ENCODE measurements at regions not wholly inside any gene's neighbourhood (a gene's known extent, or its start where the extent isn't known, plus 50 kb on each side); places are given as distances from the start of the nearest gene placed in this dataset.

DNA sequence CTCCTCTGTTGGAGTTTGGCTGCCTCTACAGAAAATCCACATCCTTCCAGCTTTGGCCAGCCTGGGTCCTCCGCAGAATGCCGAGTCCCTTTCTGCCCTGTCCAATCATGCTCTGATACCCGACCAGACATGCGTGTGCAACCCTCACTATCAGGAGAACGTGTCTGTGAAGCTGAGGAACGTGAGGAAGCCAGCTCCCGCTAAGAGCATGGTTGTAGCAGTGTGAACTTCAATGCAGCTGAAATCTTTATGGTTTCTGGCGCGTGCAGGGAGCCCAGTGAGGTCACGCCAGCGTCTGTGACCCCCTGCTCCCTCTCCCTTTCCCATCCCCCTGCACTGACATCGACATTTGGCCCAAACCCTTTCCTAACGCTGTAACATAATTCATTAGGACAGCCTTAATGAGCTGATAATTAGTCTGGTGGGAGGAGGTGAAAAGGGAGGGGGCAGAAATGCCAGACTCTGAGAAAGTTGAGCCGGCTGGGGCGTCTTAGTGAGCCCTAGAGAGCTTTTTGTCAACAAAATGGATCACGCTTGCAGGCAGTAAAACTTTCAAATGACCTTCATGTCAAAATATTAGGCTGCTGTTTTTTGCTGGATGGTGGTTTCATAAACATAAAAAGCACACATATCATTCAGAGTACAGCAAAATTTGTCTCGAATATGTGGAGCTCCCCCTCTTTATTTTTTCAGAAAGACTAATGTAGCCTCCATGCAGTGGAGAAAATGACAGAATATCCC, 423.3 kb downstream of the QKI start:
- H3K9me3 ChIP-seq (ENCODE audit: control insufficient read depth in 1 of 2, insufficient read depth in 1 of 2, low read length in 2 of 2), result peaks cover 11 to 24% of the 10 kb centered on the region in 2 experiments
- ChIA-PET POLR2A (no interaction called here), CTCF (no interaction called here)
- no peaks in the 10 kb centered on the region for H3K4me1 ChIP-seq (ENCODE audit: insufficient read depth, low read length)
- Mint-ChIP-seq H3K36me3 (ENCODE audit: low read depth) (no peaks in the 10 kb centered on the region), H3K27me3 (peaks cover 16% of the 10 kb centered on the region), H3K27ac (no peak overlapping the region), H3K4me3 (no peak overlapping the region), H3K4me1 (ENCODE audit: low read depth) (no peaks in the 10 kb centered on the region), H3K9me3 (peaks cover 17% of the 10 kb centered on the region)
- intact Hi-C loops (cut with DNase I, micrococcal nuclease), result no loop called here
- no peak for TF ChIP-seq CTCF (IDR thresholded peaks at IDR 0.05)
- H3K27ac ChIP-seq (ENCODE audit: low read depth in 1 of 2, low read length in 2 of 2), result no peak overlapping the region
- H3K36me3 ChIP-seq (ENCODE audit: insufficient read depth, low read length), result no peaks in the 10 kb centered on the region
- ATAC-seq (ENCODE audit: poor library complexity) (no peak), DNase-seq (no peak)
- no peak overlapping the region for H3K4me3 ChIP-seq (ENCODE audit: low read length)
- no peaks in the 10 kb centered on the region for H3K27me3 ChIP-seq (ENCODE audit: control insufficient read depth in 1 of 2, insufficient read depth in 2 of 2, low read length in 2 of 2)

- Histone ChIP-seq H3K27ac (ENCODE audit: low read depth in 1 of 2, low read length in 2 of 2) (no peak overlapping the region), H3K9me3 (ENCODE audit: control insufficient read depth in 1 of 2, insufficient read depth in 1 of 2, low read length in 2 of 2) (peaks cover 8 to 22% of the 10 kb centered on the region in 2 experiments), H3K4me1 (ENCODE audit: insufficient read depth, low read length) (no peaks in the 10 kb centered on the region), H3K36me3 (ENCODE audit: insufficient read depth, low read length) (no peaks in the 10 kb centered on the region), H3K27me3 (ENCODE audit: control insufficient read depth in 1 of 2, insufficient read depth in 2 of 2, low read length in 2 of 2) (no peaks in the 10 kb centered on the region), H3K4me3 (ENCODE audit: low read length) (no peak overlapping the region)
- no peak overlapping the region for H3K27ac Mint-ChIP-seq
- H3K4me3 Mint-ChIP-seq, result no peak overlapping the region
- H3K4me1 Mint-ChIP-seq (ENCODE audit: low read depth), result no peaks in the 10 kb centered on the region
- ATAC-seq (ENCODE audit: poor library complexity) (no peak), DNase-seq (no peak)
- intact Hi-C loops (cut with DNase I, micrococcal nuclease), result no loop called here
- CTCF ChIA-PET, result no interaction called here
- peaks cover 16% of the 10 kb centered on the region for H3K27me3 Mint-ChIP-seq
- POLR2A ChIA-PET, result no interaction called here
- TF ChIP-seq CTCF (IDR thresholded peaks at IDR 0.05), result no peak
- no peaks in the 10 kb centered on the region for H3K36me3 Mint-ChIP-seq (ENCODE audit: low read depth)
- peaks cover 14% of the 10 kb centered on the region for H3K9me3 Mint-ChIP-seq
These were observed 422.6 kb downstream of the QKI start for GRCh38 chr6:163836876-163837690.

DNA sequence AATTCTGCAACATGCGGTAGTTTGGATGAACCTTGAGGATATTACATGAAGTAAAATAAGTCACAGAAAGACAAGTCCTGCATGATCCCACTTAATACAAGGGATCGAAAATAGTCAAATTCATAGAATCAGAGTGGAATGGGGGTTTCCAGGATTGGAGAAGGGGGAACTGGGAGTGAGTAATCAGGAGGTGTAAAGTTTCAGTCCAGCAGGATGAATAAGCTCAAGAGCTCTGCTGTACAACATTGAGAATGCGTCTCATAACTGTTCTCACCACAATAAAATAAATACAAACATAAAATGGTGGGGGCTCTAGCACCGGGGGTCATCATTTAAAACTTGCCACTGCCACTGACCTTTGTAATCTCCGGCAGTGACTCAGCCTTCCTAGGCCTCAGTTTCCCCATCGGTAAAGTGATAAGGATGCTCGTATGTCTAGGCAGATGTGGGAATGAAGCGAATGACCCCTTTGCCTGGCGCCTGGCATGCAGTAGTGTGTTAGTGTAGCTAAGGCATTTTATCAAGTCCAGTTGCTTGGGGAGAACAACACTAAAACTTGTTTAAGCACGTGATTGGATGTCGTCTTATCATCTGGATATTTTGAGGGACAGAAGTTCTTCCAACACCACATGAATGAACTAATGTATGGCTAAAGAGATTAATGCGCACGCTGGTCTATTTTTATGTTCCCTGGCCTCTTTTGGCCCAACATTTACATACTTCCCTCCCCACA, 421.1 kb downstream of the QKI start:
- Mint-ChIP-seq H3K4me3 (no peak overlapping the region), H3K4me1 (ENCODE audit: low read depth) (no peaks in the 10 kb centered on the region), H3K9me3 (peaks cover 7% of the 10 kb centered on the region), H3K27ac (no peak overlapping the region), H3K36me3 (ENCODE audit: low read depth) (no peaks in the 10 kb centered on the region), H3K27me3 (peaks cover 19% of the 10 kb centered on the region)
- POLR2A ChIA-PET, result no interaction called here
- Histone ChIP-seq H3K27me3 (ENCODE audit: control insufficient read depth in 1 of 2, insufficient read depth in 2 of 2, low read length in 2 of 2) (no peaks in the 10 kb centered on the region), H3K9me3 (ENCODE audit: control insufficient read depth in 1 of 2, insufficient read depth in 1 of 2, low read length in 2 of 2) (peaks cover 0 to 13% of the 10 kb centered on the region in 2 experiments), H3K4me3 (ENCODE audit: low read length) (no peak overlapping the region), H3K36me3 (ENCODE audit: insufficient read depth, low read length) (no peaks in the 10 kb centered on the region), H3K27ac (ENCODE audit: low read depth in 1 of 2, low read length in 2 of 2) (no peak overlapping the region), H3K4me1 (ENCODE audit: insufficient read depth, low read length) (no peaks in the 10 kb centered on the region)
- DNase-seq, result no peak
- CTCF ChIA-PET, result no interaction called here
- no peak for TF ChIP-seq CTCF (IDR thresholded peaks at IDR 0.05)
- intact Hi-C loops (cut with DNase I, micrococcal nuclease), result no loop called here
- no peak for ATAC-seq (ENCODE audit: poor library complexity)

Data from CD4-positive, alpha-beta T cell (primary cell).